K562 (cell line): ENCODE measurements at regions not wholly inside any gene's neighbourhood (a gene's known extent, or its start where the extent isn't known, plus 50 kb on each side); places are given as distances from the start of the nearest gene placed in this dataset.

Source experiments
- ATAC-seq: fragments of 200-7000 bp; cut with Tn5 transposase; 3 replicates; pipeline ENCODE4 v1.9.1; 2020; ENCODE audit warnings: moderate library complexity
- BruUV-seq: library from RNA; stranded (reverse); fragments of 400-500 nt; replicated peaks from 2 replicates; lab custom pipeline; 2021; lab: Mats Ljungman, UMichigan
- CTCF ChIA-PET: fragments of 300-600 bp; formaldehyde crosslinking; extraction: SDS; loops from one replicate; lab custom pipeline; 2021; ENCODE audit warnings: low intra/inter-chr PET ratio; lab: Yijun Ruan, JAX
- POLR2A ChIA-PET: fragments of 300-600, 350-650 bp; sonication (Branson Sonifier 250); formaldehyde crosslinking; extraction: SDS; loops from one replicate; lab custom pipeline; 2021; ENCODE audit warnings: antibody characterized with exemption, inconsistent platforms; lab: Yijun Ruan, JAX
- DNase-seq, 4 experiments: peaks; one replicate each; pipeline versions ENCODE4 v3.0.0 to v3.0.0-alpha.2; 2011 to 2018; ENCODE audit warnings: low spot score in 3 of 4, mixed read lengths in 3 of 4; ENCODE audit errors: extremely low read depth in 1 of 4
- FAIRE-seq: peaks from 2 replicates; lab custom pipeline; 2011; peaks lifted over from hg19 to GRCh38; lab: Jason Lieb, UNC
- H2AFZ ChIP-seq: 2 replicates; pipeline ENCODE4 v1.6.0; 2011; ENCODE audit warnings: low read depth, low read length, control low read depth, inconsistent platforms
- H3K27ac ChIP-seq: fragments of 200-600 bp; 3 replicates; pipeline ENCODE4 v1.8.0; 2011; ENCODE audit warnings: low read depth, mild to moderate bottlenecking, control low read depth, inconsistent platforms, low read length, moderate library complexity, mixed read lengths; ENCODE audit errors: extremely low read depth
- H3K27me3 ChIP-seq, 2 experiments: fragments of 300-600 bp in 1 of 2; 2 replicates in 1 of 2; 3 replicates in 1 of 2; pipeline versions ENCODE4 v1.6.0 to v1.8.0; 2011; ENCODE audit warnings: inconsistent platforms in 2 of 2, low read length in 2 of 2, mild to moderate bottlenecking in 1 of 2, mixed read lengths in 1 of 2, moderate library complexity in 1 of 2; ENCODE audit not compliant: control insufficient read depth in 2 of 2, insufficient read depth in 2 of 2
- H3K36me3 ChIP-seq: fragments of 300-600 bp; 3 replicates; pipeline ENCODE4 v1.8.0; 2011; ENCODE audit warnings: mild to moderate bottlenecking, low read length, inconsistent platforms; ENCODE audit not compliant: control insufficient read depth, insufficient read depth
- H3K4me1 ChIP-seq, 2 experiments: fragments of 200-600 bp in 1 of 2; replicated peaks in 1 of 2; 2 replicates in 1 of 2; 3 replicates in 1 of 2; pipeline versions ENCODE4 v1.5.1 to v1.8.0; 2011; ENCODE audit warnings: inconsistent platforms in 2 of 2, low read length in 2 of 2, mild to moderate bottlenecking in 1 of 2, mixed read lengths in 1 of 2, moderate library complexity in 1 of 2; ENCODE audit not compliant: control insufficient read depth in 2 of 2, insufficient read depth in 2 of 2
- H3K4me2 ChIP-seq: 2 replicates; pipeline ENCODE4 v1.6.1; 2011; ENCODE audit warnings: low read length, control low read depth, inconsistent platforms, mixed read lengths; ENCODE audit not compliant: insufficient read depth
- H3K4me3 ChIP-seq: fragments of 200-600 bp; sonication (generic), shearing (Covaris generic); 2 replicates; pipeline ENCODE4 v1.5.1; 2016; ENCODE audit warnings: control low read depth, inconsistent platforms
- H3K79me2 ChIP-seq: fragments of 200-600 bp; 3 replicates; pipeline ENCODE4 v1.8.0; 2011; ENCODE audit warnings: low read length, inconsistent platforms; ENCODE audit not compliant: control insufficient read depth, insufficient read depth
- H3K9ac ChIP-seq, 2 experiments: 2 replicates each; pipeline versions ENCODE4 v1.6.0 to v1.6.1; 2011; ENCODE audit warnings: low read depth in 2 of 2, low read length in 2 of 2, control low read depth in 1 of 2, inconsistent platforms in 1 of 2, mild to moderate bottlenecking in 1 of 2, mixed read lengths in 1 of 2; ENCODE audit not compliant: insufficient read depth in 1 of 2
- H3K9me1 ChIP-seq: one replicate; pipeline ENCODE4 v1.6.0; 2011; ENCODE audit warnings: inconsistent platforms, mild to moderate bottlenecking, low read length, moderate library complexity; ENCODE audit not compliant: control insufficient read depth, insufficient read depth
- H3K9me3 ChIP-seq: replicated peaks from 2 replicates; pipeline ENCODE4 v1.5.1; 2011; ENCODE audit warnings: low read depth, low read length, inconsistent platforms; ENCODE audit not compliant: control insufficient read depth, insufficient read depth
- H4K20me1 ChIP-seq: replicated peaks from 2 replicates; pipeline ENCODE4 v1.6.1; 2011; ENCODE audit warnings: low read length, inconsistent platforms, mixed read lengths; ENCODE audit not compliant: control insufficient read depth, insufficient read depth
- RAD21 ChIP-seq, 2 experiments: fragments of 250-450 bp in 1 of 2; fragments of 450-650 bp in 1 of 2; sonication (Bioruptor Pico) in 1 of 2; formaldehyde crosslinking in 1 of 2; IDR thresholded peaks in 1 of 2; conservative IDR thresholded peaks in 1 of 2; 2 replicates each; pipeline versions ENCODE4 v1.4.0 to v1.8.0; 2020 to 2022; ENCODE audit warnings: mild to moderate bottlenecking in 2 of 2, moderate library complexity in 1 of 2
- WGBS: fragments of 100-300 bp; shearing (Covaris generic); methylation state at CpG from one replicate; pipeline ENCODE4 v1.1.6; 2016; ENCODE audit warnings: low coverage, mixed read lengths; ENCODE audit not compliant: insufficient coverage; ENCODE audit errors: missing lambda C conversion rate; 5-methylcytosine and 5-hydroxymethylcytosine counted together
- in situ Hi-C: fragments of 300-500 bp; cut with MboI; formaldehyde crosslinking; loops from 4 replicates; pipeline ENCODE4 v1.15.0; 2018; ENCODE audit warnings: inconsistent platforms, mixed read lengths
- intact Hi-C: fragments of 100-400 bp; cut with micrococcal nuclease; formaldehyde crosslinking; loops from 2 replicates; pipeline ENCODE4 v1.14.2; 2022
- TF ChIP-seq, protein P1 (sequence below): fragments of 450-650 bp; formaldehyde crosslinking; IDR thresholded peaks from 2 replicates; pipeline ENCODE4 v1.4.0; 2020; ENCODE audit warnings: mild to moderate bottlenecking, moderate library complexity
- TF ChIP-seq, protein P2 (sequence below), 2 experiments: fragments of 450-650 bp; formaldehyde crosslinking in 1 of 2; IDR thresholded peaks; 2 replicates each; pipeline versions ENCODE4 v1.4.0 to v1.6.1; 2014 to 2020; ENCODE audit warnings: mild to moderate bottlenecking in 2 of 2, borderline replicate concordance in 1 of 2, low read depth in 1 of 2
- TF ChIP-seq, protein P3 (sequence below), 3 experiments: IDR thresholded peaks in 2 of 3; conservative IDR thresholded peaks in 1 of 3; 2 replicates each; pipeline ENCODE4 v1.5.1; 2011 to 2012; ENCODE audit warnings: low read length in 3 of 3, mild to moderate bottlenecking in 3 of 3, control low read depth in 2 of 3, improper control_type of control experiment in 1 of 3, inconsistent platforms in 1 of 3, low read depth in 1 of 3, mixed read lengths in 1 of 3, moderate library complexity in 1 of 3; ENCODE audit not compliant: insufficient read depth in 2 of 3

DNA sequence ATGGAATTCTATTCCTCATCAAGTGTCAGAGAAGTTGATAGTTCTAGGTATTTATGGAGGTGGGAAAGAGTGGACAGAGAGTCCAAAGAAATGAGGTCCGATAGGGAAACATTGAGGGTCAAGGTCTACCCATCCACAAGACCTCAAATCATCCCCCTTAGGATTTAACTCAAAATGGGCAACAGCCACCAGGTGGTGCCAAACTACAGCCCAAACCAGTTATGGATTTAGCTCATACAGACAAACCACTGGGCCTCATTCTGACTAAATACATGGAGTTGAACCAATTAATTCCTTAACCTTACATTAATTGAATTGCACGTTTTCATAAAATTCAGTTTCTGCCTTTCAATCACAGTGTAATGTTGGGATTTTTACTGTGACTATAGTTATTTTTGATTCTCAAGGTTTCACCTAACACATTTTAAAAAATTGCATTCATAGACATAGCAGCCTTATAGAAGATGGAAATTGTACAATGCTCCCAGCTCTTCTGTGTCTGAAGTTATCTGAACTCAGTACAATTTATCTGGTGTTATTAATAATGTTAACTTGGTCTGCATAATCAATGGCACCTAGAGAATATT lies 98.2 kb upstream of the HNMT start:
- no peak overlapping the region for H2AFZ ChIP-seq
- peak; percentile 93 for ATAC-seq
- intact Hi-C loops: loop anchor here (1.0 to 5.0 kb wide), 4 partner anchors 20 to 961 kb away; no protein-coding TSS in a partner anchor
- TF ChIP-seq, protein P1, sequence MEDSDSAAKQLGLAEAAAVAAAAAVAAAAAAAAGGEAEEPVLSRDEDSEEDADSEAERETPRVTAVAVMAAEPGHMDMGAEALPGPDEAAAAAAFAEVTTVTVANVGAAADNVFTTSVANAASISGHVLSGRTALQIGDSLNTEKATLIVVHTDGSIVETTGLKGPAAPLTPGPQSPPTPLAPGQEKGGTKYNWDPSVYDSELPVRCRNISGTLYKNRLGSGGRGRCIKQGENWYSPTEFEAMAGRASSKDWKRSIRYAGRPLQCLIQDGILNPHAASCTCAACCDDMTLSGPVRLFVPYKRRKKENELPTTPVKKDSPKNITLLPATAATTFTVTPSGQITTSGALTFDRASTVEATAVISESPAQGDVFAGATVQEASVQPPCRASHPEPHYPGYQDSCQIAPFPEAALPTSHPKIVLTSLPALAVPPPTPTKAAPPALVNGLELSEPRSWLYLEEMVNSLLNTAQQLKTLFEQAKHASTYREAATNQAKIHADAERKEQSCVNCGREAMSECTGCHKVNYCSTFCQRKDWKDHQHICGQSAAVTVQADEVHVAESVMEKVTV (CRISPR knock-in tag): peak; percentile 60
- TF ChIP-seq, protein P2, sequence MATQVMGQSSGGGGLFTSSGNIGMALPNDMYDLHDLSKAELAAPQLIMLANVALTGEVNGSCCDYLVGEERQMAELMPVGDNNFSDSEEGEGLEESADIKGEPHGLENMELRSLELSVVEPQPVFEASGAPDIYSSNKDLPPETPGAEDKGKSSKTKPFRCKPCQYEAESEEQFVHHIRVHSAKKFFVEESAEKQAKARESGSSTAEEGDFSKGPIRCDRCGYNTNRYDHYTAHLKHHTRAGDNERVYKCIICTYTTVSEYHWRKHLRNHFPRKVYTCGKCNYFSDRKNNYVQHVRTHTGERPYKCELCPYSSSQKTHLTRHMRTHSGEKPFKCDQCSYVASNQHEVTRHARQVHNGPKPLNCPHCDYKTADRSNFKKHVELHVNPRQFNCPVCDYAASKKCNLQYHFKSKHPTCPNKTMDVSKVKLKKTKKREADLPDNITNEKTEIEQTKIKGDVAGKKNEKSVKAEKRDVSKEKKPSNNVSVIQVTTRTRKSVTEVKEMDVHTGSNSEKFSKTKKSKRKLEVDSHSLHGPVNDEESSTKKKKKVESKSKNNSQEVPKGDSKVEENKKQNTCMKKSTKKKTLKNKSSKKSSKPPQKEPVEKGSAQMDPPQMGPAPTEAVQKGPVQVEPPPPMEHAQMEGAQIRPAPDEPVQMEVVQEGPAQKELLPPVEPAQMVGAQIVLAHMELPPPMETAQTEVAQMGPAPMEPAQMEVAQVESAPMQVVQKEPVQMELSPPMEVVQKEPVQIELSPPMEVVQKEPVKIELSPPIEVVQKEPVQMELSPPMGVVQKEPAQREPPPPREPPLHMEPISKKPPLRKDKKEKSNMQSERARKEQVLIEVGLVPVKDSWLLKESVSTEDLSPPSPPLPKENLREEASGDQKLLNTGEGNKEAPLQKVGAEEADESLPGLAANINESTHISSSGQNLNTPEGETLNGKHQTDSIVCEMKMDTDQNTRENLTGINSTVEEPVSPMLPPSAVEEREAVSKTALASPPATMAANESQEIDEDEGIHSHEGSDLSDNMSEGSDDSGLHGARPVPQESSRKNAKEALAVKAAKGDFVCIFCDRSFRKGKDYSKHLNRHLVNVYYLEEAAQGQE (IDR thresholded peaks at IDR 0.05; ENCODE audit: borderline replicate concordance): peak; percentile 45; the same call in 1 of the 2 replicates
- TF ChIP-seq, protein P2 (CRISPR knock-in tag; IDR thresholded peaks at IDR 0.05; ENCODE audit: low read depth): no peak
- TF ChIP-seq, protein P3, sequence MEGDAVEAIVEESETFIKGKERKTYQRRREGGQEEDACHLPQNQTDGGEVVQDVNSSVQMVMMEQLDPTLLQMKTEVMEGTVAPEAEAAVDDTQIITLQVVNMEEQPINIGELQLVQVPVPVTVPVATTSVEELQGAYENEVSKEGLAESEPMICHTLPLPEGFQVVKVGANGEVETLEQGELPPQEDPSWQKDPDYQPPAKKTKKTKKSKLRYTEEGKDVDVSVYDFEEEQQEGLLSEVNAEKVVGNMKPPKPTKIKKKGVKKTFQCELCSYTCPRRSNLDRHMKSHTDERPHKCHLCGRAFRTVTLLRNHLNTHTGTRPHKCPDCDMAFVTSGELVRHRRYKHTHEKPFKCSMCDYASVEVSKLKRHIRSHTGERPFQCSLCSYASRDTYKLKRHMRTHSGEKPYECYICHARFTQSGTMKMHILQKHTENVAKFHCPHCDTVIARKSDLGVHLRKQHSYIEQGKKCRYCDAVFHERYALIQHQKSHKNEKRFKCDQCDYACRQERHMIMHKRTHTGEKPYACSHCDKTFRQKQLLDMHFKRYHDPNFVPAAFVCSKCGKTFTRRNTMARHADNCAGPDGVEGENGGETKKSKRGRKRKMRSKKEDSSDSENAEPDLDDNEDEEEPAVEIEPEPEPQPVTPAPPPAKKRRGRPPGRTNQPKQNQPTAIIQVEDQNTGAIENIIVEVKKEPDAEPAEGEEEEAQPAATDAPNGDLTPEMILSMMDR (IDR thresholded peaks at IDR 0.05 in 2 of 3, conservative IDR thresholded peaks at IDR 0.05 in 1 of 3; ENCODE audit: insufficient read depth in 2 of 3, low read depth in 1 of 3, low read length in 3 of 3): peak; percentile 68 to 81 (median 74)
- peak; percentile 58 to 87 for TF ChIP-seq RAD21 (CRISPR knock-in tag; conservative IDR thresholded peaks at IDR 0.05 in 1 of 2, IDR thresholded peaks at IDR 0.05 in 1 of 2)

More for the DNA sequence above, 98.2 kb upstream of the HNMT start:
- no peak overlapping the region for H3K27ac ChIP-seq
- DNase-seq (peak; percentile 45 to 68 (median 52)), FAIRE-seq (peak; percentile 90)
- no peak overlapping the region for H3K4me3 ChIP-seq
- H3K9ac ChIP-seq: no peak overlapping the region
- CTCF ChIA-PET: no interaction called here
- POLR2A ChIA-PET: no interaction called here
- H3K9me1 ChIP-seq: no peaks in the 10 kb centered on the region
- 0% methylated on average over 2 of the region's 2 CpGs for WGBS
- in situ Hi-C loops: no loop called here
- no peaks in the 10 kb centered on the region for H3K79me2 ChIP-seq
- H3K36me3 ChIP-seq: no peaks in the 10 kb centered on the region
- no TSS peak for BruUV-seq
- no peaks in the 10 kb centered on the region for H3K27me3 ChIP-seq
- H3K4me2 ChIP-seq: no peak overlapping the region
- H3K9me3 ChIP-seq: no peaks in the 10 kb centered on the region
- H3K4me1 ChIP-seq: no peaks in the 10 kb centered on the region
- H4K20me1 ChIP-seq: no peaks in the 10 kb centered on the region
